Glutamatergic neuron (in vitro differentiated cells): ENCODE measurements at regions not wholly inside any gene's neighbourhood (a gene's known extent, or its start where the extent isn't known, plus 50 kb on each side); places are given as distances from the start of the nearest gene placed in this dataset.

Experiments
- DNase-seq: peaks from one replicate; pipeline ENCODE4 v3.0.0; 2022
- H3K27ac Mint-ChIP-seq: one replicate; pipeline ENCODE4 v1.8.0; 2020; ENCODE audit warnings: mild to moderate bottlenecking, mixed read lengths, inconsistent platforms; ENCODE audit not compliant: unreplicated experiment
- H3K27me3 Mint-ChIP-seq: one replicate; pipeline ENCODE4 v1.8.0; 2020; ENCODE audit warnings: mild to moderate bottlenecking, moderate library complexity, mixed read lengths, inconsistent platforms; ENCODE audit not compliant: unreplicated experiment
- H3K36me3 Mint-ChIP-seq: one replicate; pipeline ENCODE4 v1.8.0; 2020; ENCODE audit warnings: mild to moderate bottlenecking, mixed read lengths, inconsistent platforms; ENCODE audit not compliant: unreplicated experiment
- H3K4me1 Mint-ChIP-seq: one replicate; pipeline ENCODE4 v1.8.0; 2020; ENCODE audit warnings: mild to moderate bottlenecking, low read depth, mixed read lengths, inconsistent platforms; ENCODE audit not compliant: unreplicated experiment
- H3K4me3 Mint-ChIP-seq: one replicate; pipeline ENCODE4 v1.8.0; 2020; ENCODE audit warnings: mild to moderate bottlenecking, mixed read lengths, inconsistent platforms; ENCODE audit not compliant: unreplicated experiment
- H3K9me3 Mint-ChIP-seq: one replicate; pipeline ENCODE4 v1.8.0; 2020; ENCODE audit warnings: mild to moderate bottlenecking, moderate library complexity, mixed read lengths, inconsistent platforms; ENCODE audit not compliant: unreplicated experiment
- CTCF ChIP-seq: fragments of 200-600 bp; sonication (generic); IDR thresholded peaks from one replicate; pipeline ENCODE4 v1.5.0; 2021; ENCODE audit not compliant: partially characterized antibody, unreplicated experiment

DNA sequence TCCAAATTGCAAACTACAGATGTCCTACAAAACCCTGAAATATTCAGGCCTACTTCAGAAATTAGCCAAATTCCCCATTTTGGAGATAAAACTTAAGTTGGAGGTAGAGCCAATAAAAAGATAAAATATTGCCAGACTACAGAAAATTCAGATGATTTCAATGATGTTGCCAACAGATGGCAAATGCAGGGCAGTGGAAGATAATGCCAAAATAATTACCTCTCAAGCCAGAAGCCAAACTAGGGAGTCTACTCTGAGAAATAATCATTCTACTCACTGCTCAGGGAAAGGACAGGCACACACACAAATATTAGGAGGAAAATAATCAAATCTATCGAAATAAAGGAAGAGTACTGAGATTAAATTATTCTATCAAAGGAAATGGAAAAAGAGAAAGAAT is 347.5 kb upstream of the CCNG1 start:
- H3K4me3 Mint-ChIP-seq, result no peak overlapping the region
- peaks cover 2% of the 10 kb centered on the region for H3K9me3 Mint-ChIP-seq
- H3K36me3 Mint-ChIP-seq, result no peaks in the 10 kb centered on the region
- no peaks in the 10 kb centered on the region for H3K4me1 Mint-ChIP-seq
- no peak for DNase-seq
- H3K27ac Mint-ChIP-seq, result no peak overlapping the region
- no peak for TF ChIP-seq CTCF
- no peaks in the 10 kb centered on the region for H3K27me3 Mint-ChIP-seq

DNA sequence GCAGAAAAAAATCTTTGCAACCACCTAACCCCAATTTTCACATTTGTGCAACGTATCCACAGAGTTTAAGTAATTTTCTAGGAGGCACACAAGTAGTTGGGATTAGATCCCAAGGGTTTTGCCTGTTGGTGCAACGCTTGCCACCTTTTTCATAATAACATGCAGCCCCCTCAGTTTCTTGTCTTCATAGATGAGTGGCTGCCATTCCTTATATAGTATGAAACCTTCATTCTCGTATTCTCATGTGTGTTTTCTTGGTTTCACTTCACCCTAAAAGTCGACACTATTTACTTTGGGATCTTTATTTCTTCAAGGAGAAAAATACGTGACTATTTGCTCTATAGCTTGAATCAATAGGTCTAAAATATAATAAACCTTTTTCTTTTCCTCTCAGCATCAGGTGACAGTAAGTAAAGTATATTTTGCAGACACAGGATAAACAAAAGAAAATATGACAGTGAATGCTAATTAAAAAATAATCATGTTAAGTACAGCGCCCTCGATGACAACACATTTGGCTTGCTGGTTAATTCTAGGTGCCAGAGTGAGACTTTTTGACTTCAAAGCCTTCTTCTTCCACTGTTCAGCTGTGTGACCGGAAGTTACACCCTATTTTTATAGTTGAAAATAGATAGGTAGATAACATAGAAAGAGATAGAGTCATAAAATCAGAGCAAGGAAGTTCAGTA is 342.8 kb upstream of the CCNG1 start:
- Mint-ChIP-seq H3K9me3 (no peaks in the 10 kb centered on the region), H3K4me3 (no peak overlapping the region), H3K27me3 (no peaks in the 10 kb centered on the region), H3K36me3 (no peaks in the 10 kb centered on the region), H3K4me1 (no peaks in the 10 kb centered on the region), H3K27ac (no peak overlapping the region)
- no peak for DNase-seq
- TF ChIP-seq CTCF, result no peak

- H3K4me3 Mint-ChIP-seq, result no peak overlapping the region
- no peaks in the 10 kb centered on the region for H3K9me3 Mint-ChIP-seq
- H3K36me3 Mint-ChIP-seq, result no peaks in the 10 kb centered on the region
- H3K27me3 Mint-ChIP-seq, result no peaks in the 10 kb centered on the region
- H3K4me1 Mint-ChIP-seq, result no peaks in the 10 kb centered on the region
- TF ChIP-seq CTCF, result no peak
- H3K27ac Mint-ChIP-seq, result no peak overlapping the region
- DNase-seq, result peak; percentile 25
These were observed 332.9 kb upstream of the CCNG1 start for GRCh38 chr5:163104464-163104863.

GRCh38 chr5:163105456-163105855 is 331.9 kb upstream of the CCNG1 start:
- Mint-ChIP-seq H3K27me3 (no peaks in the 10 kb centered on the region), H3K4me3 (no peak overlapping the region), H3K36me3 (no peaks in the 10 kb centered on the region), H3K27ac (no peak overlapping the region), H3K4me1 (no peaks in the 10 kb centered on the region), H3K9me3 (no peaks in the 10 kb centered on the region)
- no peak for DNase-seq
- TF ChIP-seq CTCF, result no peak

GRCh38 chr5:163106098-163106497 is 331.3 kb upstream of the CCNG1 start:
- DNase-seq, result no peak
- TF ChIP-seq CTCF, result no peak
- Mint-ChIP-seq H3K4me1 (no peaks in the 10 kb centered on the region), H3K27ac (no peak overlapping the region), H3K27me3 (no peaks in the 10 kb centered on the region), H3K9me3 (no peaks in the 10 kb centered on the region), H3K4me3 (no peak overlapping the region), H3K36me3 (no peaks in the 10 kb centered on the region)
